DOHH2 (cell line): ENCODE measurements at regions not wholly inside any gene's neighbourhood (a gene's known extent, or its start where the extent isn't known, plus 50 kb on each side); places are given as distances from the start of the nearest gene placed in this dataset.

Experiments
- CTCF ChIP-seq: fragments of 200-600 bp; sonication (generic); IDR thresholded peaks from one replicate; pipeline ENCODE4 v1.5.1; 2014; ENCODE audit warnings: antibody characterized with exemption, mild to moderate bottlenecking, low read depth, low read length; ENCODE audit not compliant: poor library complexity, severe bottlenecking
- EZH2phosphoT487 ChIP-seq: fragments of 200-600 bp; sonication (generic); IDR thresholded peaks from 2 replicates; pipeline ENCODE4 v1.6.1; 2017; ENCODE audit warnings: borderline replicate concordance, mild to moderate bottlenecking, antibody characterized with exemption, low read length, moderate library complexity, mixed read lengths

GRCh38 chr2:59744436-59744835 lies 809.0 kb downstream of the BCL11A start:
- TF ChIP-seq CTCF = no peak
- TF ChIP-seq EZH2phosphoT487 = no peak
